Caco-2 (cell line): ENCODE measurements at regions not wholly inside any gene's neighbourhood (a gene's known extent, or its start where the extent isn't known, plus 50 kb on each side); places are given as distances from the start of the nearest gene placed in this dataset.

Experiments used
- BruUV-seq: library from RNA; stranded (reverse); fragments of 400-500 nt; replicated peaks from 2 replicates; lab custom pipeline; 2021; lab: Mats Ljungman, UMichigan
- CTCF ChIA-PET: fragments of 300-600 bp; sonication (Branson Sonifier 250); formaldehyde crosslinking; loops from one replicate; lab custom pipeline; 2022; ENCODE audit warnings: antibody characterized with exemption; lab: Charles Lee
- POLR2A ChIA-PET: fragments of 300-600 bp; sonication (Branson Sonifier 250); formaldehyde crosslinking; loops from one replicate; lab custom pipeline; 2022; ENCODE audit warnings: antibody characterized with exemption; lab: Charles Lee
- DNase-seq, 2 experiments: peaks; one replicate each; pipeline versions ENCODE4 v3.0.0 to v3.0.0-alpha.2; 2020 to 2022
- H3K27me3 ChIP-seq: replicated peaks from 2 replicates; pipeline ENCODE4 v1.6.0; 2011; ENCODE audit warnings: low read length; ENCODE audit not compliant: control insufficient read depth, insufficient read depth
- H3K36me3 ChIP-seq: 2 replicates; pipeline ENCODE4 v1.5.1; 2011; ENCODE audit warnings: low read length; ENCODE audit not compliant: control insufficient read depth, insufficient read depth
- H3K4me1 ChIP-seq: fragments of 250-450 bp; sonication (Bioruptor Pico); 2 replicates; pipeline ENCODE4 v1.5.1; 2020; ENCODE audit warnings: mild to moderate bottlenecking
- H3K4me3 ChIP-seq: 2 replicates; pipeline ENCODE4 v1.5.1; 2011; ENCODE audit warnings: low read depth, mild to moderate bottlenecking, control low read depth, low read length
- H3K9me3 ChIP-seq: fragments of 250-450 bp; sonication (Bioruptor Pico); 2 replicates; pipeline ENCODE4 v1.5.1; 2020; ENCODE audit warnings: mild to moderate bottlenecking, moderate library complexity
- H3K27ac Mint-ChIP-seq: one replicate; pipeline ENCODE4 v1.8.0; 2022; ENCODE audit warnings: mixed read lengths; ENCODE audit not compliant: unreplicated experiment
- H3K27me3 Mint-ChIP-seq: one replicate; pipeline ENCODE4 v1.8.0; 2022; ENCODE audit warnings: mixed read lengths; ENCODE audit not compliant: insufficient read depth, unreplicated experiment
- H3K36me3 Mint-ChIP-seq: one replicate; pipeline ENCODE4 v1.8.0; 2022; ENCODE audit warnings: mild to moderate bottlenecking, mixed read lengths; ENCODE audit not compliant: insufficient read depth, unreplicated experiment
- H3K4me1 Mint-ChIP-seq: one replicate; pipeline ENCODE4 v1.8.0; 2022; ENCODE audit warnings: low read depth, mixed read lengths; ENCODE audit not compliant: unreplicated experiment
- H3K4me3 Mint-ChIP-seq: one replicate; pipeline ENCODE4 v1.8.0; 2022; ENCODE audit warnings: mild to moderate bottlenecking, moderate library complexity, mixed read lengths; ENCODE audit not compliant: unreplicated experiment
- H3K9me3 Mint-ChIP-seq: one replicate; pipeline ENCODE4 v1.8.0; 2022; ENCODE audit warnings: mixed read lengths; ENCODE audit not compliant: unreplicated experiment
- CTCF ChIP-seq, 2 experiments: fragments of 200-600 bp in 1 of 2; IDR thresholded peaks; 1 replicate in 1 of 2; 2 replicates in 1 of 2; pipeline versions ENCODE4 v1.5.1 to v1.8.0; 2011 to 2022; ENCODE audit warnings: antibody characterized with exemption in 1 of 2, control low read depth in 1 of 2, inconsistent platforms in 1 of 2, low read depth in 1 of 2, low read length in 1 of 2, mild to moderate bottlenecking in 1 of 2, moderate library complexity in 1 of 2; ENCODE audit not compliant: insufficient read depth in 1 of 2, severe bottlenecking in 1 of 2, unreplicated experiment in 1 of 2
- intact Hi-C: fragments of 100-400 bp; cut with micrococcal nuclease; formaldehyde crosslinking; loops from one replicate; pipeline ENCODE4 v1.10.0; 2022; ENCODE audit not compliant: unreplicated experiment

GRCh38 chrX:7205037-7205577 is 57.2 kb upstream of the PUDP start:
- no peaks in the 10 kb centered on the region for H3K36me3 ChIP-seq
- no peaks in the 10 kb centered on the region for H3K9me3 ChIP-seq
- TF ChIP-seq CTCF (IDR thresholded peaks at IDR 0.05; ENCODE audit: insufficient read depth in 1 of 2, low read depth in 1 of 2, low read length in 1 of 2, severe bottlenecking in 1 of 2, unreplicated experiment in 1 of 2) = no peak
- Mint-ChIP-seq H3K4me1 (peaks cover 14% of the 10 kb centered on the region), H3K9me3 (no peaks in the 10 kb centered on the region), H3K36me3 (no peaks in the 10 kb centered on the region), H3K27ac (no peak overlapping the region), H3K4me3 (no peak overlapping the region), H3K27me3 (no peaks in the 10 kb centered on the region)
- no peak overlapping the region for H3K4me3 ChIP-seq
- POLR2A ChIA-PET = interaction anchor here (0.6 kb wide), 1 partner anchor 160 kb away, joined by 3 read pairs; no protein-coding TSS in a partner anchor
- CTCF ChIA-PET = no interaction called here
- no TSS peak for BruUV-seq
- DNase-seq = no peak
- H3K27me3 ChIP-seq = no peaks in the 10 kb centered on the region
- H3K4me1 ChIP-seq = no peaks in the 10 kb centered on the region
- intact Hi-C loops = no loop called here

- Histone ChIP-seq H3K27me3 (no peaks in the 10 kb centered on the region), H3K4me1 (no peaks in the 10 kb centered on the region), H3K9me3 (no peaks in the 10 kb centered on the region), H3K36me3 (no peaks in the 10 kb centered on the region), H3K4me3 (no peak overlapping the region)
- H3K27ac Mint-ChIP-seq = no peak overlapping the region
- intact Hi-C loops = no loop called here
- H3K4me1 Mint-ChIP-seq = peaks cover 14% of the 10 kb centered on the region
- H3K4me3 Mint-ChIP-seq = no peak overlapping the region
- no peaks in the 10 kb centered on the region for H3K27me3 Mint-ChIP-seq
- POLR2A ChIA-PET = no interaction called here
- DNase-seq = no peak
- no peaks in the 10 kb centered on the region for H3K36me3 Mint-ChIP-seq
- no TSS peak for BruUV-seq
- no peaks in the 10 kb centered on the region for H3K9me3 Mint-ChIP-seq
- TF ChIP-seq CTCF (IDR thresholded peaks at IDR 0.05; ENCODE audit: insufficient read depth in 1 of 2, low read depth in 1 of 2, low read length in 1 of 2, severe bottlenecking in 1 of 2, unreplicated experiment in 1 of 2) = no peak
- CTCF ChIA-PET = no interaction called here
These were observed 56.7 kb upstream of the PUDP start for GRCh38 chrX:7204619-7205018.

GRCh38 chrX:7202206-7202605 is 54.3 kb upstream of the PUDP start:
- Histone ChIP-seq H3K9me3 (no peaks in the 10 kb centered on the region), H3K27me3 (no peaks in the 10 kb centered on the region), H3K4me3 (no peak overlapping the region), H3K4me1 (no peaks in the 10 kb centered on the region), H3K36me3 (no peaks in the 10 kb centered on the region)
- POLR2A ChIA-PET = no interaction called here
- Mint-ChIP-seq H3K4me1 (peaks cover 14% of the 10 kb centered on the region), H3K27ac (no peak overlapping the region), H3K27me3 (no peaks in the 10 kb centered on the region), H3K4me3 (no peak overlapping the region), H3K9me3 (no peaks in the 10 kb centered on the region), H3K36me3 (no peaks in the 10 kb centered on the region)
- CTCF ChIA-PET = no interaction called here
- intact Hi-C loops = no loop called here
- DNase-seq = no peak
- no TSS peak for BruUV-seq
- no peak for TF ChIP-seq CTCF (IDR thresholded peaks at IDR 0.05; ENCODE audit: insufficient read depth in 1 of 2, low read depth in 1 of 2, low read length in 1 of 2, severe bottlenecking in 1 of 2, unreplicated experiment in 1 of 2)
